PC-3 (cell line): ENCODE measurements at regions not wholly inside any gene's neighbourhood (a gene's known extent, or its start where the extent isn't known, plus 50 kb on each side); places are given as distances from the start of the nearest gene placed in this dataset.

Experiments used
- CTCF ChIP-seq: fragments of 300-600 bp; sonication (generic); conservative IDR thresholded peaks from 2 replicates; pipeline ENCODE4 v1.5.1; 2017; ENCODE audit warnings: antibody characterized with exemption, low read depth, mild to moderate bottlenecking, low read length
- EZH2 ChIP-seq: fragments of 300-600 bp; sonication (generic); IDR thresholded peaks from one replicate; pipeline ENCODE4 v1.6.1; 2017; ENCODE audit warnings: antibody characterized with exemption, mild to moderate bottlenecking, low read length; ENCODE audit not compliant: unreplicated experiment
- EZH2phosphoT487 ChIP-seq: fragments of 300-600 bp; sonication (generic); IDR thresholded peaks from 2 replicates; pipeline ENCODE4 v1.6.1; 2018; ENCODE audit warnings: mild to moderate bottlenecking, antibody characterized with exemption, low read length, borderline replicate concordance

GRCh38 chr1:101308935-101309333 lies 72.1 kb downstream of the S1PR1 start:
- TF ChIP-seq CTCF: no peak
- no peak for TF ChIP-seq EZH2
- TF ChIP-seq EZH2phosphoT487: no peak
